Lower leg skin (tissue), 3 donors: ENCODE measurements at regions not wholly inside any gene's neighbourhood (a gene's known extent, or its start where the extent isn't known, plus 50 kb on each side); places are given as distances from the start of the nearest gene placed in this dataset.

Source experiments
- CTCF ChIP-seq, 3 donors: fragments of 450-650 bp; IDR thresholded peaks; one replicate each; pipeline ENCODE4 v1.5.1; 2016; ENCODE audit warnings: antibody characterized with exemption in 3 of 3, mild to moderate bottlenecking in 3 of 3, moderate library complexity in 2 of 3
- POLR2A ChIP-seq, 2 donors: fragments of 450-650 bp; IDR thresholded peaks; one replicate each; pipeline ENCODE4 v1.6.1; 2016 to 2017; ENCODE audit warnings: antibody characterized with exemption in 2 of 2, mild to moderate bottlenecking in 1 of 2, moderate library complexity in 1 of 2

- TF ChIP-seq CTCF (IDR thresholded peaks at IDR 0.05) (no peak), POLR2A (IDR thresholded peaks at IDR 0.05) (no peak)
These were observed 426.9 kb upstream of the NBEA start for GRCh38 chr13:34515201-34515600.
